Glomerular endothelial cell (primary cell): ENCODE measurements at regions not wholly inside any gene's neighbourhood (a gene's known extent, or its start where the extent isn't known, plus 50 kb on each side); places are given as distances from the start of the nearest gene placed in this dataset.
"Not testable (repeated sequence)": the region's sequence is repeated elsewhere in the genome, so short reads cannot be mapped to it uniquely, and the experiment has no call there.

ENCODE experiments used
- DNase-seq: peaks from one replicate; pipeline ENCODE4 v3.0.0-alpha.2; 2011; ENCODE audit warnings: low read depth, low spot score; ENCODE audit errors: extremely low read depth

DNA sequence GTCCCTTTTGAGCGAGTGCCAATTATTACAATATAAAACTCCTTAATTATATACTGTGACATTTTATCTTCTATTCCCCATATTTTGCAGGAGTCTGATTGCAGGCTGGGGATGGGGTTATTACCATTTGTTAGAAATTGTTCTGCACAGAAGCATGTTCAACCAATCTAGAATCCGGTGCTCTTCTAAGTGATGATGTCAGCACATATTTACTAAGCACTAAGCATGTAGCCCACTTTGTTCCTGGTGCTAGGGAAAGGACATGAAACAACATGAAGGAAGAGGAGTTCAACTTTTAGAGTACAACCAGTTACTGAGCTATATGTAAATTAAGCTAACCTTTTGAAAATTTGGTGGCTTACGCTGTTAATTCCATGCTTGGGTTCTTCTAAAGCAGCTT, 52.8 kb upstream of the IL1RAPL2 start:
- DNase-seq, result no peak

DNA sequence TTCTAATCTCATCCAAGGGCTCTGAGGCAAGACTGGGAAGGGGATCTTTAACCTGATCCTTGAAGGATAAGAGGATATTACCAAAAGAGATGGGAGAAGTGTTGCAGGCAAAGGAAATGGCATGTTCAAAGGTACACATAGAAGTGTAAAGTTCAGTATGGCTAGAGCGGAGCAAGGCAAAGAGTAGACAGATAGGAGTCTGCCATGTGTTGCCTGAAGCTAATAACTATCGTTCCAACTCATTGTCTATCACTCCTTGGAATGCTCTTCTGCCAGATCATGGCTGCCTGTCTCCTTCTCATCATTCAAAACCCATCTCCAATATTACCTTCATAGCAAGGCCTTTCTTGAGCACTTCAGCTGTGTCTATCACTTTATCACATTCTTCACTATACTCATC, 55.2 kb upstream of the IL1RAPL2 start:
- no peak for DNase-seq

DNA sequence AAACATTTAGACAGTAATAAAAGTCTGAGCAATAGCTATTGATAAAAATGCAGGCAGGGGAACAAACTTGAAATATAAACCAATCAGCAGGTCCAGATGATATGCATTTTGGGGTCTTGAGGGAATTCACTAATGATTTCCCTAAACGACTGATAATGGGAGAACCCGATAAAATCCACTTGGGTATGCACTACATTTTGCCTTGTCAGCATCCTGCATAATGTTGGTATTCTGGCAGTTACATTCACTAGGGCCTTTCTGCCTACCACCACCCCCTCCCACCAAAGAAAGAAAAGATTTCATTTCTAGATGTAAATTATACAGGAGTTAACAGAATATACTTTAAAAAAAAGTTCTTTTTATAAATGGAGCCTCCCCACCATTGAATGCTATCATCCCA, 63.5 kb upstream of the IL1RAPL2 start:
- no peak for DNase-seq

DNA sequence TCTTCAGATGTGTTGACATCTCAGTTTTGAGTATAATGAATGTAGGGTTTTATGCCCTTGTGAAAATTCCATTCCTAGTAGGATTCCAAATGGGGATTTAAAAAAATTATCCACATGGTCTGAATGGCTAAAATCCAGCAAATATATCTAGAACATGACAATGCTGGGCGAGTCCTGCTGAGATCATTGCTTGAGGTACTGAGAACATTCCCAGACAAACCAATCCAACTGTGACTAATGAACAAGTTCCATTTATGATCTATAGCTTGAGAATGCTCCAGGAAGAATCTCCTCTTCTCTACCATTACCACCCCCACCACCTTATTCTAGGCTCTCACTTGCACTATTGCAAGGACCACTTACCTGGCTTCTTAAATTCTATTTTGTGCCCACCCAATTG, 77.2 kb upstream of the IL1RAPL2 start:
- DNase-seq, result no peak

DNA sequence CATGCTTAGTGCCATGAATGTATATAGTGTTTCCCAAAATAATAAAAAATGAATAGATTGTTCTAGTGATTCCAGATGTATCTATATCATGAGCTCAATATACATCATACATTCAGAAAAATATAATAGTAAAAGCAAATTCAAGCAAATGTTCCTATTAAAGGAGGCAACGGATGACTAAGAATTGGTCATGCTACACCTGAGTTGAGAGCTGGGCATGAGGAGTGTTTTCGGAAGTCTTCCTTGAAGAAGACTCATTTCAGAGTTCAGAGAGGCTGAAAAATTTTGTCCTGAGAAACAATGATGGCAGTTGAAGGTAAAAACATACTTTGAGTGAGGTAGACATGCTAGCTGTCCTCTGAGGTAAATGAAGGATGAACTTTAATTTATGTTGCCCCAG, 79.3 kb upstream of the IL1RAPL2 start:
- DNase-seq, result no peak

DNA sequence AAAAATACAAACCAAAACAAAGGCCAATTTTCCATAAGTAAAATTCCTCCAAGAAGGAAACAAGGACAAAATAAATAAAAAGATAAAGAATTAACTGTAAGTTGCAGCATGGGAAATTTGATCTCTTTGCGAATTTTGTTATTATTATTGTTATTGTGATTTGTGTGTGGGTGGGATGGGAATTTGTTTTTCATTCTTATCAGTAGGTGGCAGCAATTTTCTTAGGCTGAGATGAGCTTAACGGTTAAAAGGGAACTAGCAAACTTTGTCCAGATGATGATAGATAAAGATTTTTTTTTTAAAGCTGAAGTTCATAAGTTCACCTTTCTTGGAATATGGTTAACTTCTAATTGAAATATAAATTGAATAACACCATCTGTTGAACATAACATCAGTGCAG, 83.2 kb upstream of the IL1RAPL2 start:
- no peak for DNase-seq

DNA sequence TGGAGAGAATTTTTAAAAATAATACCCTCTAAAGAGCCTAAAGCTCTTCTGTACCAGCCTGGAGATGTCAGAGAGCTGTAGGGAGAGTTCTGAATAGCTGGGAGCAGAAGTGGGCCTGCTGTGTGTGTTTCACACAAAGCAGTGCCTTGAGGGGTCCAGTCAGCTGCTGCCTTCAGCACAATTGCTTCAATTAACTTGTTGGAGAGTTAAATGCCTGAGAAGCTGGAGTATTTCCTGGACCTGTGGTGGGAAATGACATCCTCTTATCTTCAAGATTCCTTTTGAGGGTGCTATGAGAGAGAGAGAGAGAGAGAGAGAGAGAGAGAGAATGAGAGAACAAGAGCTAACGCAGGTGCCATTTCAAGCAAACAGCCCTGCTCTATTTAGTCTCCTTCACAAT, 96.2 kb upstream of the IL1RAPL2 start:
- no peak for DNase-seq

DNA sequence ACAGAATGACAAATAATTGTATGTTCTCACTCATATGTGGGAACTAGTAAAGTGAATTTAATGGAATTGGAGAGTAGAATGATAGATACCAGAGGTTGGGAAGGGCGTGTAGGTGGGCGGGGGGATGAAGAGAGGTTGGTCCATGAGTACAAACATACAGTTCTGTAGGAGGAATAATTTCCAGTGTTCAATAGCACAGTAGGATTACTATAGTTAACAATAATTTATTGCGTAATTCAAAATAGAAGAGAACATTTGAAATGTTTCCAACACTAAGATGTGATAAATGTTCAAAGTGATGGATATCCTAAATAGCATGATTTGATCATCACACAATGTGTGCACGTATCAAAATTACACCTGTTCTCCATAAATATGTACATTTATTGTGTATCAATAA, 106.2 kb upstream of the IL1RAPL2 start:
- no peak for DNase-seq

DNA sequence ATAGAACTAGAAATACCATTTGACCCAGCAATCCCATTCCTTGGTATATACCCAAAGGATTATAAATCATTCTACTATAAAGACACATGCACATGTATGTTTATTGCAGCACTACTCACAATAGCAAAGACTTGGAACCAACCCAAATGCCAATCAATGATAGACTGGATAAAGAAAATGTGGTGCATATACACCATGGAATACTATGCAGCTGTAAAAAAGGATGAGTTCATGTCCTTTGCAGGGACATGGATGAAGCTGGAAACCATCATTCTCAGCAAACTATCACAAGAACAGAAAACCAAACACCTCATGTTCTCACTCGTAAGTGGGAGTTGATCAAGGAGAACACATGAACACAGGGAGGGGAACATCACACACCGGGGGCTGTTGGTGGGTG, 108.9 kb upstream of the IL1RAPL2 start:
- not testable (repeated sequence) for DNase-seq

DNA sequence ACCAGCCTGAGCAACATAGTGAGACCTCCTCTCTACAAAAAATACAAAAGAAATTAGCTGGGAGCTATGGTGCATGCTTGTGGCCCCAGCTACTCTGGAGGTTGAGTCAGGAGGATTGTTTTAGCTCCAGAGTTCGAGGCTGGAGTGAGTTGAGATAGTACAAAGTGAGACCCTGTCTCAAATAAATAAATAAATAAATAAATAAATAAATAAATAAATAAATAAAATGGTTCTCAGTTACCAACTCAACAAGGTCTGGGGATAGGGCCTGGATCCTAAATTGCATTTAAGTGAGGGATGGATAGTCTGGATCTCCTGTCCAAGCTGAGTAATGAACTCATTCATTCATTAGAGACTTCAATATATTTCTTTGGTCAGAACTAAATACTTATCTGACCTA, 115.7 kb upstream of the IL1RAPL2 start:
- no peak for DNase-seq

DNA sequence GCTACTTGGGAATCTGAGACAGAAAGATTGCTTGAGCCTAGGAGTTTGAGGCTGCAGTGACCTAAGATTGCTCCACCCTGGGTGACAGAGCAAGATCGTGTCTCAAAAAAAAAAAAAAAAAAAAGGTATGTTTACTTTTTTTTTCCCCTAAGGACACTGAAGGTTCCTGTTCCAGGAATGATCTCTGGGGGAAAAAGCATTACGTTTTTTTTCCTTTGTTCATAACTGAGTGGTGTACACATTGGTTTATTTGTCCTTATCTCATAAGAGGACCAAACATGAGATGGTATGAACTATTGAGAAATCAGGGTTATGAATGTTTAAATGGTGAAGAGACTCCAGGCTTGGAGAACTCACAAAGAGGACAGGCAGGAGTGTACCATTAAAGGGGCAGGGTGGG, 120.4 kb upstream of the IL1RAPL2 start:
- DNase-seq, result no peak

DNA sequence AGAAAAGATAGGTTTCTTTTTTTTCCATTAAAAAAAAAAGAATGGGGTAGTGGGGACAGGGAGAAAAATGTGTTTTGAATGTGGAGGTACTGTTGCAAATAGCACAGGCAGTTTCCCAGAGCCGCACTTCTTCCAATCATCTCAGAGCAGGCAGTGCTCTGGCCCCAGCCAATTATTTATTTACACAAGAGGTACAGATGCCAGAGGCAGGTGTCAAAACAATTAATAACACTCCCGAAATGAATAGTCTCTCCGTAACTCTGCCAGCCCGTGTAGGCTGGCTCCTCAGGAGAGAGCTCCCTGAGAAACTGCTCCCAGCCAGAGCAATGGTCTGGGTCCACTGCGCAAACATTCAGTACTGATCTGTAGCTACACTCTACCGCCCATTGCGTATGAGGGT, 130.8 kb upstream of the IL1RAPL2 start:
- no peak for DNase-seq

DNA sequence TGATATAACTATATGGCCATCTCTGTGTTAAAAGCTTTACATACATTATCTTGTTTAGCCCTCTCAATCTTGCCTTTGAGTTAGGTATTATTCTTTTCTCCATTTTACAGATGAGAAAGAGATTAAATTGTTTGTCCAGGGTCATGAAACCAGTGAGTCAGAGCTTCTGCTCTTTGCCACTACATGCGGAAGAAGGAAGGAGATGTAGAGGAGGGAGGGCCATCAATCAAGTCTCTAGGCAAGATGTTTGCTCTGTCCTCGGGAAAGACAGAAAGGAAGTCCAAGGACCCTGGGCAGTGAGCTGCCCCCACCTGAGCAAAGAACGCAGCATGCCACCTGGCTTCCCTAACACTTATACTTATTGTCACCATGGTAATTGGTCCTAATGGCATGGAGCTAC, 133.7 kb upstream of the IL1RAPL2 start:
- DNase-seq, result no peak

DNA sequence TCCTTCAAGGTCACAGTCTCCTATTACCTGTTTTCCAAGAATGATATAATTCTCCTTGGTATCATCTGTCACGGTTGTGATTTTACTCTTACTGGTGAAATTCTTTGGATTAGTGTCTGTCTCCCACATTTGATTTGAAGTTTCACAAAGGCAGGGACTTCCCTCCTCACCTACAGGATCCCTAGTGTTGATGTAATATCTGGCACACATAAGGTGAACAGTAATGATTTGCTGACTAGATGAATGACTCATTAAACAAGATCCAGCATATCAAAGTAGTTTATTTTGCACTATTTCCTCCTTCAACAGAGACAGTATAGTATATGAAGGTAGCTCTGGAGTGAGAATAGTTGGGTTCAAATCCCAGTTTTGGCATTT, 135.3 kb upstream of the IL1RAPL2 start:
- no peak for DNase-seq

DNA sequence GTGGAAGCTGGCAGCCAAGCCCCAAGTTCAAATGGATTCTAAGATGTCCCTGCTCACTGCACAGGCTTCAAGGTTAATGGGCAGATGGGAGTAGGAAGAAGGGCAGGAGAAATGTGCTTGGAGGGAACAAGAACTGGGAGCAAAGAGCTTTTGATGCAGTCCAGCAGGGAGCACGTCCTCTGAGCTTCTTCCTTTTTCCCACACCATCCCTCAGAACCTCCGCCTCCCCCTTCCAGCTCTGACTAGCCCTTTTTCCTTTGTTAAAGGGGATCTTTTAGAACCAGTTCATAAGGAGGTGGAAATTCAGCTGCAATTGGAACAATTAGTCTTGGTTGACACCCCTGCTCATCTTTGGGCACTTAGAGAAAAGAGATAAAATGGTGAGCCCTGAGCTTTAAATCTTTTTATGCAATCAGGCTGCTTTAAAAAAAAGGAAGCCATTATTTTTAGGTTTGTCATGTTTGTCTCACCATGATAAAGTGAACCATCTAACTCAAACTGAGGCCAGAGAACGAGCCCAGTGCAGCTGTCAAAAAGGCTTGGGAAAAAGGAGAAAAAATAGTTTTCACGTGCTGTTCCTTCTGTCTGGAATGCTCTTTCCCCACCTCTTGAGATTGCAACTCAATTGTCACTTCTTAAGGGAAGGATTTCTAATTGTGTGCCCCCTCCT, 135.8 kb upstream of the IL1RAPL2 start:
- DNase-seq, result no peak

DNA sequence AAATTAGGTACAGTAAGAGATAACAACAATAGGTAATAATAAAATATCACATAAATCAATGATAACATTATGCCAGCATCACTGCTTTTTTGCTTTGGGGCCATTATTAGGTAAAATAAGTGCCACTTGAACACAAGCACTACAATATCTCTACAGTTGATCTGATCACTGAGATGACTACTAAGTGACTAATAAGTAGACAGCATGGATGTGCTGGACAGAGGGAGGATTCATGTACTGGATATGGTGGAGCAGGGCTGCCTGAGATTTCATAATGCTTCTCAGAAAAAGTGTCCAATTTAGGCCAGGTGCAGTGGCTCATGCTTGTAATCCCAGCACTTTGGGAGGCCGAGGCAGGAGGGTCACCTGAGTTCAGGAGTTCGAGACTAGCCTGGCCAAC, 137.8 kb upstream of the IL1RAPL2 start:
- DNase-seq, result no peak

DNA sequence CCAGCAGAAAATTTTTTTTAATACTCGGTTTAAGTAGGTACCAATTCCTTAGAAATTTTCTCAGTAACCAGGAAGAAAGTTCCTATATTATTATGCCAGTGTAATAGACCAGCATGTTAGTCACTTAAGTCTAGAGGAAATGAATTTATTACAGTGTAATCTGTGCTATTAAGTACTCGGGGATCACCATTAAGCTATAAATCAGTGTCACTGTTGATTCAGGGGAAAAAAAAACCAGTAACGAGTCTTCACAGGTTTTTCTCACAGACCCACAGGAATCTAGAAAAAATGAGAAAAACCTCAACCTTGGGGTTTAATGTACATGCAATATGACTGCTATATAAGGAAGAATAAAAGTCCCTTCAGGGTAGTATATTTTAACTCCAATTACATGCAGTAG, 138.3 kb upstream of the IL1RAPL2 start:
- DNase-seq, result no peak

DNA sequence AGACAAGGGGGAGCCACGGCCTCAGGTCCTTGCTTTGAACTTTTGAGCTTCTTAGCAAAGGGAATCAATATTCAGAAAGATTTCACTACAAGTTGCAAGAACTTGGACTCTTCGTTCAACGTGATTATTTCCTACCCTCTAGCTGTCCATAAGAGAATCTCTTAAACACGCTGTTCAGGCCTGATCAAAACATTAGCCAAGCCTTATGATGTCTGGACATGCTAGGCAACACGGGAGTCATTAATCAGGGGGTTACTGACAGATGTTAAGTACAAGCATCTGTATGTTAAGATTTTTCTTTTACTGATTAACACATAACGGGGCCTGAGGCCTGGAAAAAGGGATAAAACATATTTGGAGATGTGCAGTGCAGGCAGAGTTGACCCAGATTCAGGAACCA, 138.9 kb upstream of the IL1RAPL2 start:
- no peak for DNase-seq

DNA sequence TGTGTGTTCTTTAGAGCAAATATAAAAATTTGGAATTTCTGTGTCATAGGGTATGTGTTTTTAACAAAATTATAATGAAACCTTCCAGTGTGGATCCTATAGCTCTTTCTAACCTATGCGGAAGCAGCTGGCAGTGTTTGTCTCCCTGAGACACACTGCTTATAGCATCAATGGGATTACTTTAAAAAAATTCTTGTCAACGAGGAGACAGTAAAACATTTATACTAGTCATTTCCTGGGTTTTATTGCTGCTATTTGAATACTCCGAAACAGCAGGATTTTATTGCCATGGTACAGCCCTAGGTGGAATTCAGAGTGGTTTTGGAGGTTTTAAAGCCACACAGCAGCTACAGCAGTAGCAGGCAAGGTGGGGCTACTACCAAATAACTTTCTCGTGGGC, 145.1 kb upstream of the IL1RAPL2 start:
- DNase-seq, result no peak

DNA sequence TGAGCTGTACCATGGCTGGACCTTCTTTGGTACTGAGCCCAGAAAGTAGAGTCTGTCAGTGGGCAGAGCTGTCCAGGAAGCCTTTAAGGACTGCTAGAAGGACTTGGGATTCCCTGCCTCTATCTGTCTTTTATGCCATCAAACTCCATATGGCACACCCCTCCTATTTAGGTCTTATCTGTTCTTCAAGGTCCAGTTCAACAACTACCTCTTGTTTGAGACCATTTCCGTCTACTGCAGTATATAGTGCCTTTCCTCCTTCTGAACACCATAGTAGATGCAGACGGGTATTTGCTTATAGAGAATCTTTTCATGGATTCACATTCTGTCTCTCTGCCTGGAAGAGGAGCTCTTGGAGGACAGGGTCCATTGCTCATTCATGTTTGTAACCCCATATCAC, 146.1 kb upstream of the IL1RAPL2 start:
- DNase-seq, result no peak

DNA sequence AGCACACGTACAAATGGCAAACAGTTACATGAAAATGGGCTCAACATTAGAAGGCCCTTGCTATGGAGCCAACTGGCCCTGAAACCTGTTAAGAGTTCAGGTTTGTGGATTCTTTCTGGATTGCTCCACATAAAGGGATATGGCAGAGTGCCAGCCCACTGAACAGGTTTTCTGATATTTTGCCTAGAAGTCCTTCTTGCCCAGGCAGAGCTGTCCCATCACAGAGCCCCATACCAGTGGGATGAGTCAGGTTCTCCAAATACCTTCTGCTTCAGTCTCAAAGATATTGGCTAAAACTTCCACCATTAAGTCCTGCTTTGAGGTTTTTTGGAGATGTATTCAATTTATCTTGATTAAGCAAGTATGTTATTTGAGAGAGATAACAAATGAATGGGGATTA, 146.8 kb upstream of the IL1RAPL2 start:
- DNase-seq, result no peak

DNA sequence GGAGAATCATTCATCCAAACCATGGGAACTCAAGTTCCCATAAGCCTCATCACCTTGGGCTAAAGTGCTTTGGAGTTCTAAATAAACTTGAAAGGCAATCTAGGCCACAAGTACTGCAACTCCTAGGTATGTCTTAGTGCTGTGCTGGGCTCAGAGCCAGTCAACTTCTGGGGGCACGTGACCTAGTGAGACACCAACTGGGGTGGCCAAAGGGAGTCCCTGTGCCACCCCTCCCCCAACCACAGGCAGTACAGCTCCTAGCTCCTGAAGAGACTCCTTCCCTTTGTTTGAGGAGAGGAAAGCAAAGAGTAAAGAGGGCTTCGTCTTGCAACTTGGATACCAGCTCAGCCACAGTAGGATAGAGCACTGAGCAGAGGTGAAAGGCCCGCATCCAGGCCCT, 154.2 kb upstream of the IL1RAPL2 start:
- no peak for DNase-seq

DNA sequence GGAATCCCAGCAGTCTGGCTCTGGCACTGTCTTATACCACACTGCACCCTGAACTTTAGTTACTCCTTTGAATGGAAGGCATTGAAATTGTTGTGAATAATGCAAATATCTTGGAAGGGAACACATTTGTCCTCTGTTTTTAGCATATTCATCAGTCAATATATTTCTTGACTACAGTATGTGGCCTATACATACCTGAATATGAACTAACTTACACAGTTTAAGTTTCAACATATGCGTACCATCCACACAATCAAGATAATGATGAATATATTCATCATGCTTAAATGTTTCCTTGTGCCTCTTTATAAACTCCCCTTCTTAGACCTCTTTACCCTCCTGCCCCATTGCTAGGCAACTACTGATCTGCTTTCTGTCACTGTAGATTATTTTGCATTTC, 145.7 kb upstream of the ESX1 start:
- DNase-seq, result no peak

DNA sequence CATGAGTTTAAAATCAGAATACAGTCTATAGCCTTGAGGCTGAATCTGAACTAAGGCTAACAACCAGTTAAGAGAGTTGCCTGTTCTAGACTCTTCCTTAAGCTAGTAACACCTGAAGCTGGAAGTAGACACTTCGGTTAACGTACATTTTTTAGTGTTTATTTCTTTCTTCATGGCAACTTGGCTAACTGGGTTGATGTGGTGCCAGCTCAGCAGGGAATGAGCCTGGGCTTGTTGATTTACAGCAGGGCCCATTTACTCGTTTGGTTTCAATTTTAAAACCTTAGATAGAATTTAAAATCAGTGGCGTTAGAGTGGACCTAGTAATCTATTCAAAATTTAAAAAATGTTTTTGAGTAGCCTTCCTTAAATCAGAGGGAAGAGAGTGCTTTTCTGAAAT, 137.6 kb upstream of the ESX1 start:
- DNase-seq, result no peak
